Body of pancreas (tissue), 4 donors: ENCODE measurements at regions not wholly inside any gene's neighbourhood (a gene's known extent, or its start where the extent isn't known, plus 50 kb on each side); places are given as distances from the start of the nearest gene placed in this dataset.

ENCODE experiments used
- ATAC-seq: fragments of 150-250 bp; one replicate; pipeline ENCODE4 v1.9.1; 2016
- DNase-seq, 4 donors: peaks; one replicate each; pipeline ENCODE4 v3.0.0-alpha.2; 2019
- H3K27ac ChIP-seq, 4 donors: fragments of 200-600 bp; sonication (generic); 1 replicate in 3 of 4; 2 replicates in 1 of 4; pipeline versions ENCODE4 v1.5.1 to v1.6.1; 2016 to 2019; ENCODE audit warnings: mild to moderate bottlenecking in 1 of 4, mixed read lengths in 1 of 4, moderate library complexity in 1 of 4
- H3K27me3 ChIP-seq, 2 donors: fragments of 200-600 bp; sonication (generic); one replicate each; pipeline ENCODE4 v1.6.0; 2016; ENCODE audit warnings: mild to moderate bottlenecking in 1 of 2
- H3K36me3 ChIP-seq, 2 donors: fragments of 200-600 bp; sonication (generic); replicated peaks in 1 of 2; 2 replicates each; pipeline ENCODE4 v1.5.1; 2016; ENCODE audit warnings: low read depth in 2 of 2; ENCODE audit not compliant: insufficient read depth in 1 of 2
- H3K4me1 ChIP-seq: fragments of 200-600 bp; sonication (generic); one replicate; pipeline ENCODE4 v1.6.0; 2016
- H3K4me3 ChIP-seq, 2 donors: fragments of 200-600 bp; sonication (generic); 1 replicate in 1 of 2; 2 replicates in 1 of 2; pipeline ENCODE4 v1.5.1; 2016 to 2019
- H3K9me3 ChIP-seq, 3 donors: fragments of 200-600 bp; sonication (generic); 1 replicate in 2 of 3; 2 replicates in 1 of 3; pipeline ENCODE4 v1.5.1; 2016
- POLR2A ChIP-seq, 3 donors: fragments of 450-650 bp; IDR thresholded peaks; one replicate each; pipeline ENCODE4 v1.6.1; 2016; ENCODE audit warnings: antibody characterized with exemption in 3 of 3, mild to moderate bottlenecking in 2 of 3
- WGBS, 2 donors: methylation state at CpG; one replicate each; pipeline ENCODE4 v1.1.5; 2017; 5-methylcytosine and 5-hydroxymethylcytosine counted together
- intact Hi-C: fragments of 100-400 bp; cut with DNase I; formaldehyde crosslinking; loops from one replicate; pipeline ENCODE4 v1.15.1; 2023
- TF ChIP-seq, protein P1 (sequence below), 7 experiments: fragments of 450-650 bp in 4 of 7; fragments of 200-600 bp in 3 of 7; sonication (generic) in 3 of 7; IDR thresholded peaks; one replicate each; pipeline ENCODE4 v1.5.1; 2016 to 2019; ENCODE audit warnings: antibody characterized with exemption in 7 of 7

- DNase-seq (no peak), ATAC-seq (no peak)
- intact Hi-C loops = no loop called here
- Histone ChIP-seq H3K9me3 (no peaks in the 10 kb centered on the region), H3K4me3 (no peak overlapping the region), H3K27me3 (no peaks in the 10 kb centered on the region), H3K27ac (no peak overlapping the region), H3K36me3 (no peaks in the 10 kb centered on the region), H3K4me1 (no peaks in the 10 kb centered on the region)
- WGBS, 2 donors = 38 to 48% methylated on average over 2 of the region's 2 CpGs
- TF ChIP-seq, protein P1, sequence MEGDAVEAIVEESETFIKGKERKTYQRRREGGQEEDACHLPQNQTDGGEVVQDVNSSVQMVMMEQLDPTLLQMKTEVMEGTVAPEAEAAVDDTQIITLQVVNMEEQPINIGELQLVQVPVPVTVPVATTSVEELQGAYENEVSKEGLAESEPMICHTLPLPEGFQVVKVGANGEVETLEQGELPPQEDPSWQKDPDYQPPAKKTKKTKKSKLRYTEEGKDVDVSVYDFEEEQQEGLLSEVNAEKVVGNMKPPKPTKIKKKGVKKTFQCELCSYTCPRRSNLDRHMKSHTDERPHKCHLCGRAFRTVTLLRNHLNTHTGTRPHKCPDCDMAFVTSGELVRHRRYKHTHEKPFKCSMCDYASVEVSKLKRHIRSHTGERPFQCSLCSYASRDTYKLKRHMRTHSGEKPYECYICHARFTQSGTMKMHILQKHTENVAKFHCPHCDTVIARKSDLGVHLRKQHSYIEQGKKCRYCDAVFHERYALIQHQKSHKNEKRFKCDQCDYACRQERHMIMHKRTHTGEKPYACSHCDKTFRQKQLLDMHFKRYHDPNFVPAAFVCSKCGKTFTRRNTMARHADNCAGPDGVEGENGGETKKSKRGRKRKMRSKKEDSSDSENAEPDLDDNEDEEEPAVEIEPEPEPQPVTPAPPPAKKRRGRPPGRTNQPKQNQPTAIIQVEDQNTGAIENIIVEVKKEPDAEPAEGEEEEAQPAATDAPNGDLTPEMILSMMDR (IDR thresholded peaks at IDR 0.05) = no peak
- no peak for TF ChIP-seq POLR2A (IDR thresholded peaks at IDR 0.05)
Measured at GRCh38 chr6:103687430-103687829, 1172.3 kb downstream of the HACE1 start.

GRCh38 chr6:103680116-103680515 lies 1179.6 kb downstream of the HACE1 start:
- 64 to 66% methylated on average over 1 of the region's 1 CpG for WGBS, 2 donors
- no peak for ATAC-seq
- no peaks in the 10 kb centered on the region for H3K36me3 ChIP-seq
- intact Hi-C loops = no loop called here
- TF ChIP-seq, protein P1 (IDR thresholded peaks at IDR 0.05) = no peak
- no peak for TF ChIP-seq POLR2A (IDR thresholded peaks at IDR 0.05)
- H3K27ac ChIP-seq = no peak overlapping the region
- H3K4me1 ChIP-seq = no peaks in the 10 kb centered on the region
- no peaks in the 10 kb centered on the region for H3K27me3 ChIP-seq
- H3K4me3 ChIP-seq = no peak overlapping the region
- no peak for DNase-seq
- H3K9me3 ChIP-seq = no peaks in the 10 kb centered on the region

- Histone ChIP-seq H3K36me3 (no peaks in the 10 kb centered on the region), H3K4me1 (no peaks in the 10 kb centered on the region), H3K27ac (no peak overlapping the region), H3K9me3 (no peaks in the 10 kb centered on the region), H3K27me3 (no peaks in the 10 kb centered on the region), H3K4me3 (no peak overlapping the region)
- intact Hi-C loops = no loop called here
- DNase-seq (no peak), ATAC-seq (no peak)
- no peak for TF ChIP-seq POLR2A (IDR thresholded peaks at IDR 0.05)
- TF ChIP-seq, protein P1 (IDR thresholded peaks at IDR 0.05) = no peak
- WGBS, 2 donors = 82 to 85% methylated on average over 11 to 12 of the region's 12 CpGs
Measured at GRCh38 chr6:103677290-103677689, 1182.4 kb downstream of the HACE1 start.

DNA sequence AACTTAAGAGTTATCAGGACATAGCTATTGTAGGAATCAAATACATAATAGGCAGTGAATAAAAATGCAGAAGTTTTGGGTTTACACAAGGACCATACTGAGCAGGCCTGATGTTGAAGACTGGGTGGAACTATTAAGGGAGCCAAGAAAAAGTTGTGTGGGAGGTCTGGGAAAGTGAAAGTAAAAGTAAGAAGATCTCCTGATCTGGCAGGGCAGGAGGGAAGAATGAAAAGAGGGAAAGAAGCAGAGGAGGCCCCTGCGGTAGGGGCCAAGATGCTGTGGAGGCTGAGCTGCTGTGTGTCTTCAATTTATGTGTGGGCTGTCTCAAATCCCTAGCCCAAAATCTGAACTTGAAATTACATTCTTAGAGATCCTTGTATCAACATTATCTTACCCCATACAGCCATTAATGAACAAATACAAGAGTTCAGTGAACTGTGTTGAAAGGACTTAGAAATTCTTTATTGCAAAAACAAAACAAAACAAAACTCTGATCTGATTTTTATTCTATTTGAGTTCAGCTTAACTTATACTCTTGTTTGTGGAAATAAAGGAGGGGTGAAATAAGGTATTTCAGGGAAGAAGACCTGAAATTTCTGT lies 1183.8 kb downstream of the HACE1 start:
- no peak overlapping the region for H3K27ac ChIP-seq
- no peaks in the 10 kb centered on the region for H3K9me3 ChIP-seq
- peak; percentile 47 for ATAC-seq
- H3K36me3 ChIP-seq = no peaks in the 10 kb centered on the region
- H3K4me1 ChIP-seq = no peaks in the 10 kb centered on the region
- intact Hi-C loops = no loop called here
- 59 to 69% methylated on average over 1 of the region's 1 CpG for WGBS, 2 donors
- H3K27me3 ChIP-seq = no peaks in the 10 kb centered on the region
- no peak overlapping the region for H3K4me3 ChIP-seq
- no peak for TF ChIP-seq POLR2A (IDR thresholded peaks at IDR 0.05)
- TF ChIP-seq, protein P1 (IDR thresholded peaks at IDR 0.05) = no peak
- DNase-seq = no peak

- Histone ChIP-seq H3K27me3 (no peaks in the 10 kb centered on the region), H3K27ac (no peak overlapping the region), H3K36me3 (no peaks in the 10 kb centered on the region), H3K9me3 (no peaks in the 10 kb centered on the region), H3K4me3 (no peak overlapping the region), H3K4me1 (no peaks in the 10 kb centered on the region)
- no peak for TF ChIP-seq POLR2A (IDR thresholded peaks at IDR 0.05)
- TF ChIP-seq, protein P1 (IDR thresholded peaks at IDR 0.05) = no peak
- intact Hi-C loops = no loop called here
- no peak for DNase-seq
- no peak for ATAC-seq
Measured at GRCh38 chr6:103674790-103675189, 1184.9 kb downstream of the HACE1 start.
